Fibroblast of lung (primary cell): ENCODE measurements at regions not wholly inside any gene's neighbourhood (a gene's known extent, or its start where the extent isn't known, plus 50 kb on each side); places are given as distances from the start of the nearest gene placed in this dataset.

ENCODE experiments used
- DNase-seq, 2 donors: peaks; one replicate each; pipeline versions ENCODE4 v3.0.0 to v3.0.0-alpha.2; 2010; ENCODE audit warnings: low read depth in 2 of 2
- H2AFZ ChIP-seq: 2 replicates; pipeline ENCODE4 v1.5.1; 2012; ENCODE audit warnings: low read length, control low read depth, inconsistent platforms
- H3K27ac ChIP-seq: 2 replicates; pipeline ENCODE4 v1.5.1; 2011; ENCODE audit warnings: low read length, control low read depth; ENCODE audit not compliant: insufficient read depth
- H3K27me3 ChIP-seq: 2 replicates; pipeline ENCODE4 v1.5.1; 2011; ENCODE audit warnings: mild to moderate bottlenecking, low read length; ENCODE audit not compliant: control insufficient read depth, insufficient read depth
- H3K36me3 ChIP-seq: 2 replicates; pipeline ENCODE4 v1.5.1; 2011; ENCODE audit warnings: low read length; ENCODE audit not compliant: control insufficient read depth, insufficient read depth
- H3K4me1 ChIP-seq: 2 replicates; pipeline ENCODE4 v1.5.1; 2011; ENCODE audit warnings: low read length; ENCODE audit not compliant: control insufficient read depth, insufficient read depth; ENCODE audit errors: extremely low read depth
- H3K4me2 ChIP-seq: 2 replicates; pipeline ENCODE4 v1.5.1; 2011; ENCODE audit warnings: low read length, control low read depth; ENCODE audit not compliant: insufficient read depth; ENCODE audit errors: extremely low read depth
- H3K4me3 ChIP-seq, 4 experiments: fragments of 200-600 bp in 1 of 4; sonication (generic) in 1 of 4; replicated peaks in 1 of 4; 2 replicates each; pipeline ENCODE4 v1.5.1; 2011 to 2016; ENCODE audit warnings: low read length in 4 of 4, low read depth in 3 of 4, mild to moderate bottlenecking in 3 of 4, control low read depth in 2 of 4, inconsistent platforms in 1 of 4, mixed read lengths in 1 of 4; ENCODE audit not compliant: insufficient read depth in 1 of 4; ENCODE audit errors: control extremely low read depth in 1 of 4
- H3K79me2 ChIP-seq: 2 replicates; pipeline ENCODE4 v1.5.1; 2012; ENCODE audit warnings: mild to moderate bottlenecking, low read length, inconsistent platforms; ENCODE audit not compliant: control insufficient read depth, insufficient read depth
- H3K9ac ChIP-seq: 2 replicates; pipeline ENCODE4 v1.5.1; 2011; ENCODE audit warnings: mild to moderate bottlenecking, low read length, control low read depth; ENCODE audit not compliant: insufficient read depth
- H3K9me3 ChIP-seq: 2 replicates; pipeline ENCODE4 v1.5.1; 2012; ENCODE audit warnings: low read depth, low read length; ENCODE audit not compliant: control insufficient read depth, insufficient read depth
- H4K20me1 ChIP-seq: 2 replicates; pipeline ENCODE4 v1.5.1; 2011; ENCODE audit warnings: low read length; ENCODE audit not compliant: control insufficient read depth, insufficient read depth; ENCODE audit errors: extremely low read depth
- CTCF ChIP-seq, 2 donors: IDR thresholded peaks in 1 of 2; conservative IDR thresholded peaks in 1 of 2; 1 replicate in 1 of 2; 2 replicates in 1 of 2; pipeline ENCODE4 v1.5.1; 2011 to 2012; ENCODE audit warnings: low read length in 2 of 2, control low read depth in 1 of 2, inconsistent platforms in 1 of 2, low read depth in 1 of 2, mild to moderate bottlenecking in 1 of 2
- EZH2 ChIP-seq: IDR thresholded peaks from 2 replicates; pipeline ENCODE4 v1.5.1; 2012; ENCODE audit warnings: low read length, control low read depth, mild to moderate bottlenecking; ENCODE audit errors: missing control alignments

DNA sequence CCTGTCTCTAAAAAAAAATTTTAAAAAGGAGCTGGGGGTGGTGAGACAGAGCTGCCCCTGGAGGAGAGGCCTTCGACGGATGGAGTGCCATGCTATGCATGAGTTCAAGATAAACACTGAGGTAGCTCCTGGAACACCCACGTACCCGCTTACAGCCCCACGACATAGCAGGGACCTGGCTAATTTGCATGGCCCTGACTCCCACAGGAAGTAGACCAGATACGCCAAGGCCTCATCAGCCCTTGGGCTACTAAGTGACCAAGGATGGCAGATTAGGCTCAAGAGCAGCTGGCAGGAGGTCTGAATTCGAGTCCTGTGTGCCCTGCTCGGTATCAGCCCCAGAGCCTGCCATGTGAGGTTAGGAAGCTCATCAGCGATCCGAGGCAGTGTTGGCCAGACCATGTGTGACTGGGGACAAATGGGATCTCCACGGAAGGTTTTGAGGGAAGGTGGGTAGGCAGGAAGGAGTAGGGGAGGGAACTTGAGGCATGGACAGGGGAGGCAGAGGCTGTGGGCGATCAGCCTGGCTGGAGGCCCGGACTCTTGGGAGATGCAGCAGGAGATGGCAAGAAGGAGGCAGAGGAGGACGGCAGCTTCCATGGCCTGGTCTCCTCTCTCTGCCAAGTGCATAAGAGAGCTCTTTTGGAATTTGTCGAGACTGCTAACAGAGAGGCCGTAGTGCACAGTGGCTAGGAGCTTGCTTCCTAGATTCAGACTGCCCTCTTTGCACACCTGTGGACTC lies 218.3 kb downstream of the GLI2 start:
- Histone ChIP-seq H3K27me3 (no peaks in the 10 kb centered on the region), H3K36me3 (peaks cover 6% of the 10 kb centered on the region), H3K27ac (no peak overlapping the region), H3K9ac (no peak overlapping the region), H4K20me1 (no peaks in the 10 kb centered on the region), H3K79me2 (no peaks in the 10 kb centered on the region), H3K4me3 (no peak overlapping the region), H3K4me1 (no peaks in the 10 kb centered on the region), H2AFZ (no peak overlapping the region), H3K9me3 (no peaks in the 10 kb centered on the region), H3K4me2 (no peak overlapping the region)
- no peak for TF ChIP-seq EZH2
- no peak for DNase-seq

GRCh38 chr2:120954939-120955338 lies 219.3 kb downstream of the GLI2 start:
- DNase-seq: no peak
- Histone ChIP-seq H3K27me3 (no peaks in the 10 kb centered on the region), H3K4me3 (no peak overlapping the region), H3K36me3 (peaks cover 6% of the 10 kb centered on the region), H3K4me1 (no peaks in the 10 kb centered on the region), H3K4me2 (no peak overlapping the region), H2AFZ (no peak overlapping the region), H3K9me3 (no peaks in the 10 kb centered on the region), H3K79me2 (no peaks in the 10 kb centered on the region), H4K20me1 (no peaks in the 10 kb centered on the region), H3K27ac (no peak overlapping the region), H3K9ac (no peak overlapping the region)
- TF ChIP-seq EZH2: no peak
- TF ChIP-seq CTCF (conservative IDR thresholded peaks at IDR 0.05 in 1 of 2, IDR thresholded peaks at IDR 0.05 in 1 of 2; ENCODE audit: low read depth in 1 of 2, low read length in 2 of 2): no peak

DNA sequence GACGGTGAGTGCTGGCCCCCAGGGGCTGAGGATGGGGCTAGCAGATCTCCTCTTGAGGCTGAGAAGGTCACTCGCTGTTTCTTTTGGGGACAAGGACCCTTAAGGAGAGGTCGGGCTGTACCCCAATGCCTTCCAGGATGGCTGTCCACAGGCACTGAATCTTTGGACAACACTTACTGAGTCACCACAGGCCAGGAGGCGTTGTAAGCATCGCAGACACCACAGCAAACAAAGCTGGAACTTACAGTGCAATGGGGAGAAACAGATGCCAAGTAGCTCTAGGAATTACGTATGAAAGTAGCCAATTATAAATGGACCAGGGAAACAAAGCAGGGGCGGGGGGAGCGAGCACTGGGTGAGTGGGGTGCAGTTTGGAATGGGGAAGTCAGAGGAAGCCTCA lies 219.8 kb downstream of the GLI2 start:
- H3K9me3 ChIP-seq: no peaks in the 10 kb centered on the region
- H3K4me1 ChIP-seq: no peaks in the 10 kb centered on the region
- no peak overlapping the region for H3K27ac ChIP-seq
- H3K36me3 ChIP-seq: peaks cover 6% of the 10 kb centered on the region
- H3K4me2 ChIP-seq: no peak overlapping the region
- no peak overlapping the region for H3K4me3 ChIP-seq
- DNase-seq: peak; percentile 32 to 63
- no peak overlapping the region for H2AFZ ChIP-seq
- no peak overlapping the region for H3K9ac ChIP-seq
- no peaks in the 10 kb centered on the region for H3K79me2 ChIP-seq
- no peaks in the 10 kb centered on the region for H3K27me3 ChIP-seq
- TF ChIP-seq CTCF (conservative IDR thresholded peaks at IDR 0.05 in 1 of 2, IDR thresholded peaks at IDR 0.05 in 1 of 2; ENCODE audit: low read depth in 1 of 2, low read length in 2 of 2) (no peak), EZH2 (no peak)
- H4K20me1 ChIP-seq: no peaks in the 10 kb centered on the region
